Hepatocyte (in vitro differentiated cells): ENCODE measurements at regions not wholly inside any gene's neighbourhood (a gene's known extent, or its start where the extent isn't known, plus 50 kb on each side); places are given as distances from the start of the nearest gene placed in this dataset.

Experiments used
- DNase-seq: peaks from one replicate; pipeline ENCODE4 v3.0.0-alpha.2; 2016; ENCODE audit warnings: low spot score
- H2AFZ ChIP-seq: fragments of 200-600 bp; sonication (generic); 2 replicates; pipeline ENCODE4 v1.6.0; 2016; ENCODE audit warnings: antibody characterized with exemption, mild to moderate bottlenecking
- H3K27ac ChIP-seq: fragments of 200-600 bp; sonication (generic); 2 replicates; pipeline ENCODE4 v1.5.1; 2016; ENCODE audit warnings: mild to moderate bottlenecking
- H3K27me3 ChIP-seq: fragments of 200-600 bp; sonication (generic); 2 replicates; pipeline ENCODE4 v1.6.1; 2016
- H3K36me3 ChIP-seq: fragments of 200-600 bp; sonication (generic); replicated peaks from 2 replicates; pipeline ENCODE4 v1.5.1; 2016; ENCODE audit warnings: low read depth; ENCODE audit not compliant: insufficient read depth
- H3K4me1 ChIP-seq: fragments of 200-600 bp; sonication (generic); 2 replicates; pipeline ENCODE4 v1.5.1; 2016; ENCODE audit warnings: mild to moderate bottlenecking, moderate library complexity; ENCODE audit not compliant: insufficient read depth
- H3K4me2 ChIP-seq: fragments of 200-600 bp; sonication (generic); 2 replicates; pipeline ENCODE4 v1.6.0; 2016
- H3K4me3 ChIP-seq: fragments of 200-600 bp; sonication (generic); 2 replicates; pipeline ENCODE4 v1.5.1; 2016; ENCODE audit warnings: mild to moderate bottlenecking
- H3K79me2 ChIP-seq: fragments of 200-600 bp; sonication (generic); 2 replicates; pipeline ENCODE4 v1.6.0; 2017; ENCODE audit warnings: mild to moderate bottlenecking
- H3K9me2 ChIP-seq: fragments of 200-600 bp; sonication (generic); replicated peaks from 2 replicates; pipeline ENCODE4 v1.6.0; 2017; ENCODE audit warnings: mild to moderate bottlenecking; ENCODE audit not compliant: insufficient read depth
- H3K9me3 ChIP-seq: fragments of 200-600 bp; sonication (generic); 2 replicates; pipeline ENCODE4 v1.5.1; 2016; ENCODE audit warnings: low read depth, mild to moderate bottlenecking
- H4K20me1 ChIP-seq: fragments of 200-600 bp; sonication (generic); 2 replicates; pipeline ENCODE4 v1.6.0; 2016; ENCODE audit warnings: mild to moderate bottlenecking; ENCODE audit not compliant: insufficient read depth, poor library complexity, severe bottlenecking
- CTCF ChIP-seq: fragments of 200-600 bp; sonication (generic); IDR thresholded peaks from 2 replicates; pipeline ENCODE4 v1.5.1; 2016; ENCODE audit warnings: antibody characterized with exemption, mild to moderate bottlenecking; ENCODE audit not compliant: poor library complexity
- EZH2 ChIP-seq: fragments of 200-600 bp; sonication (generic); IDR thresholded peaks from 2 replicates; pipeline ENCODE4 v1.6.1; 2016; ENCODE audit warnings: antibody characterized with exemption, mild to moderate bottlenecking, borderline replicate concordance
- EZH2phosphoT487 ChIP-seq: fragments of 200-600 bp; sonication (generic); IDR thresholded peaks from one replicate; pipeline ENCODE4 v1.6.1; 2018; ENCODE audit warnings: antibody characterized with exemption, mild to moderate bottlenecking, low read depth, moderate library complexity; ENCODE audit not compliant: unreplicated experiment, severe bottlenecking
- WGBS: methylation state at CpG from one replicate; pipeline ENCODE4 v1.1.6; 2016; ENCODE audit warnings: low lambda C conversion rate; ENCODE audit errors: missing lambda C conversion rate; 5-methylcytosine and 5-hydroxymethylcytosine counted together

- no peak overlapping the region for H3K27ac ChIP-seq
- peaks cover 3% of the 10 kb centered on the region for H3K4me1 ChIP-seq
- DNase-seq = no peak
- TF ChIP-seq CTCF (no peak), EZH2 (no peak), EZH2phosphoT487 (no peak)
- H4K20me1 ChIP-seq = no peaks in the 10 kb centered on the region
- no peaks in the 10 kb centered on the region for H3K79me2 ChIP-seq
- H3K4me2 ChIP-seq = no peak overlapping the region
- no peaks in the 10 kb centered on the region for H3K36me3 ChIP-seq
- no peak overlapping the region for H2AFZ ChIP-seq
- no peaks in the 10 kb centered on the region for H3K9me2 ChIP-seq
- H3K27me3 ChIP-seq = peaks cover 8% of the 10 kb centered on the region
- 89% methylated on average over 12 of the region's 13 CpGs for WGBS
- H3K4me3 ChIP-seq = no peak overlapping the region
- no peaks in the 10 kb centered on the region for H3K9me3 ChIP-seq
These were observed 151.5 kb upstream of the PHACTR3 start for GRCh38 chr20:59452856-59453255.

- 77% methylated on average over 15 of the region's 15 CpGs for WGBS
- H3K27ac ChIP-seq = no peak overlapping the region
- H3K4me3 ChIP-seq = no peak overlapping the region
- no peaks in the 10 kb centered on the region for H3K27me3 ChIP-seq
- H3K4me2 ChIP-seq = no peak overlapping the region
- no peaks in the 10 kb centered on the region for H3K9me2 ChIP-seq
- TF ChIP-seq EZH2 (no peak), EZH2phosphoT487 (no peak), CTCF (no peak)
- DNase-seq = no peak
- H3K9me3 ChIP-seq = no peaks in the 10 kb centered on the region
- no peaks in the 10 kb centered on the region for H3K79me2 ChIP-seq
- H4K20me1 ChIP-seq = no peaks in the 10 kb centered on the region
- no peak overlapping the region for H2AFZ ChIP-seq
- H3K4me1 ChIP-seq = peaks cover 3% of the 10 kb centered on the region
- no peaks in the 10 kb centered on the region for H3K36me3 ChIP-seq
These were observed 150.4 kb upstream of the PHACTR3 start for GRCh38 chr20:59453759-59454560.

GRCh38 chr20:59455402-59456341, 148.7 kb upstream of the PHACTR3 start:
- Histone ChIP-seq H4K20me1 (no peaks in the 10 kb centered on the region), H3K79me2 (no peaks in the 10 kb centered on the region), H3K4me3 (no peak overlapping the region), H2AFZ (no peak overlapping the region), H3K9me3 (no peaks in the 10 kb centered on the region), H3K27me3 (no peaks in the 10 kb centered on the region), H3K27ac (no peak overlapping the region), H3K4me2 (no peak overlapping the region), H3K36me3 (no peaks in the 10 kb centered on the region), H3K4me1 (peaks cover 3% of the 10 kb centered on the region), H3K9me2 (no peaks in the 10 kb centered on the region)
- peak; percentile 53 for DNase-seq
- TF ChIP-seq CTCF (peak; percentile 73), EZH2 (no peak), EZH2phosphoT487 (no peak)
- 39% methylated on average over 8 of the region's 8 CpGs for WGBS
